Testis (tissue), 2 donors: ENCODE measurements at regions not wholly inside any gene's neighbourhood (a gene's known extent, or its start where the extent isn't known, plus 50 kb on each side); places are given as distances from the start of the nearest gene placed in this dataset.

Experiments
- POLR2A ChIP-seq: fragments of 450-650 bp; IDR thresholded peaks from one replicate; pipeline ENCODE4 v1.6.1; 2017; ENCODE audit warnings: antibody characterized with exemption, mild to moderate bottlenecking, moderate library complexity
- TF ChIP-seq, protein P1 (sequence below), 3 experiments: fragments of 450-650 bp in 2 of 3; fragments of 200-600 bp in 1 of 3; sonication (generic) in 1 of 3; IDR thresholded peaks; one replicate each; pipeline ENCODE4 v1.5.1; 2016 to 2019; ENCODE audit warnings: antibody characterized with exemption in 3 of 3, mild to moderate bottlenecking in 2 of 3, moderate library complexity in 1 of 3

DNA sequence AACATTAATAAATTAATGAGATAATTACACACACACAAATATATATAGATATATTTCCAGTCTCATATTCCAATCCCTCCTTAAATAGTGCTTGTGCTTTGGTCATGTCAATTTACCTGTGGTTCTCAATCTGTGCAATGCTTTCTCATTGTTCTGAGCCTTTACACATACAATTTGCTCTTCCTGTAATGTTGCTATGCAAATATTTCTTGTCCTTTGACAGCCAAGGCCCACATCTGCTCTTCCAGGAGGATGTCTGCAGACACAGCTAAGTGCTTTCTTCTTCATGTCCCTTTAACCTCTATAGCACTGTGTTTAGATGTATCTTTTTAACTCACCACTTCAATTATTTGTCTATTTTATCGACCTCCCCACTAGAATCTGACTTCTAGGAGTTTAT lies 67.3 kb upstream of the RAPGEF2 start:
- TF ChIP-seq, protein P1, sequence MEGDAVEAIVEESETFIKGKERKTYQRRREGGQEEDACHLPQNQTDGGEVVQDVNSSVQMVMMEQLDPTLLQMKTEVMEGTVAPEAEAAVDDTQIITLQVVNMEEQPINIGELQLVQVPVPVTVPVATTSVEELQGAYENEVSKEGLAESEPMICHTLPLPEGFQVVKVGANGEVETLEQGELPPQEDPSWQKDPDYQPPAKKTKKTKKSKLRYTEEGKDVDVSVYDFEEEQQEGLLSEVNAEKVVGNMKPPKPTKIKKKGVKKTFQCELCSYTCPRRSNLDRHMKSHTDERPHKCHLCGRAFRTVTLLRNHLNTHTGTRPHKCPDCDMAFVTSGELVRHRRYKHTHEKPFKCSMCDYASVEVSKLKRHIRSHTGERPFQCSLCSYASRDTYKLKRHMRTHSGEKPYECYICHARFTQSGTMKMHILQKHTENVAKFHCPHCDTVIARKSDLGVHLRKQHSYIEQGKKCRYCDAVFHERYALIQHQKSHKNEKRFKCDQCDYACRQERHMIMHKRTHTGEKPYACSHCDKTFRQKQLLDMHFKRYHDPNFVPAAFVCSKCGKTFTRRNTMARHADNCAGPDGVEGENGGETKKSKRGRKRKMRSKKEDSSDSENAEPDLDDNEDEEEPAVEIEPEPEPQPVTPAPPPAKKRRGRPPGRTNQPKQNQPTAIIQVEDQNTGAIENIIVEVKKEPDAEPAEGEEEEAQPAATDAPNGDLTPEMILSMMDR (IDR thresholded peaks at IDR 0.05), result no peak
- TF ChIP-seq POLR2A, result no peak
